ENCODE measurements at regions not wholly inside any gene's neighbourhood (a gene's known extent, or its start where the extent isn't known, plus 50 kb on each side); places are given as distances from the start of the nearest gene placed in this dataset.

DNA sequence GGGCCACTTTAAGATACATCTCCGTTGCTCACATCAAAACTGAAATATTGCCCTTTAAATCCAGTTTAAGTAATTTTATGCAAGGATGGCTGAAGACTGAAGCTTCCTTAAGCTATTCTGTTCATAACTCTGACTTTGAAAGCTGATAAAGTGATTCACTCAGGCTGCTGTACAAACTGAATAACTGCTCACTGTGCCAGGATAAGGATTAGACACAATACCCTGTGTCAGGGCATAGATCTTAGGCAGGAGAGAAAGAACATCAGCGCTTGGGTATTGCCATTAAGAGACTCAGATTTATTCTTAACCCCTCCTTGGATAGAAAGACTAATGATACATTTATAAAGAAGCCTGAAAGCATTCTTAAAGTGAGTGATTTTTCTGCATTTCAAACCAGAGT, 614.5 kb upstream of the ZWINT start:
- TF ChIP-seq, protein P1, sequence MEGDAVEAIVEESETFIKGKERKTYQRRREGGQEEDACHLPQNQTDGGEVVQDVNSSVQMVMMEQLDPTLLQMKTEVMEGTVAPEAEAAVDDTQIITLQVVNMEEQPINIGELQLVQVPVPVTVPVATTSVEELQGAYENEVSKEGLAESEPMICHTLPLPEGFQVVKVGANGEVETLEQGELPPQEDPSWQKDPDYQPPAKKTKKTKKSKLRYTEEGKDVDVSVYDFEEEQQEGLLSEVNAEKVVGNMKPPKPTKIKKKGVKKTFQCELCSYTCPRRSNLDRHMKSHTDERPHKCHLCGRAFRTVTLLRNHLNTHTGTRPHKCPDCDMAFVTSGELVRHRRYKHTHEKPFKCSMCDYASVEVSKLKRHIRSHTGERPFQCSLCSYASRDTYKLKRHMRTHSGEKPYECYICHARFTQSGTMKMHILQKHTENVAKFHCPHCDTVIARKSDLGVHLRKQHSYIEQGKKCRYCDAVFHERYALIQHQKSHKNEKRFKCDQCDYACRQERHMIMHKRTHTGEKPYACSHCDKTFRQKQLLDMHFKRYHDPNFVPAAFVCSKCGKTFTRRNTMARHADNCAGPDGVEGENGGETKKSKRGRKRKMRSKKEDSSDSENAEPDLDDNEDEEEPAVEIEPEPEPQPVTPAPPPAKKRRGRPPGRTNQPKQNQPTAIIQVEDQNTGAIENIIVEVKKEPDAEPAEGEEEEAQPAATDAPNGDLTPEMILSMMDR (IDR thresholded peaks at IDR 0.05), result no peak
- peaks cover 0 to 5% of the 10 kb centered on the region in 2 experiments for H3K9me3 ChIP-seq (ENCODE audit: control insufficient read depth in 1 of 2, insufficient read depth in 1 of 2, low read length in 2 of 2)
- DNase-seq (no peak), ATAC-seq (ENCODE audit: poor library complexity) (no peak)
- no peaks in the 10 kb centered on the region for H3K36me3 ChIP-seq (ENCODE audit: insufficient read depth, low read length)
- CTCF ChIA-PET, result no interaction called here
- no peak overlapping the region for H3K27ac ChIP-seq (ENCODE audit: low read depth in 1 of 2, low read length in 2 of 2)
- intact Hi-C loops (cut with DNase I, micrococcal nuclease), result no loop called here
- Mint-ChIP-seq H3K4me1 (ENCODE audit: low read depth) (no peaks in the 10 kb centered on the region), H3K36me3 (ENCODE audit: low read depth) (no peaks in the 10 kb centered on the region), H3K4me3 (no peak overlapping the region), H3K27ac (no peak overlapping the region), H3K27me3 (no peaks in the 10 kb centered on the region), H3K9me3 (peaks cover 10% of the 10 kb centered on the region)
- H3K4me1 ChIP-seq (ENCODE audit: insufficient read depth, low read length), result no peaks in the 10 kb centered on the region
- no peaks in the 10 kb centered on the region for H3K27me3 ChIP-seq (ENCODE audit: control insufficient read depth in 1 of 2, insufficient read depth in 2 of 2, low read length in 2 of 2)
- H3K4me3 ChIP-seq (ENCODE audit: low read length), result no peak overlapping the region
- POLR2A ChIA-PET, result no interaction called here

DNA sequence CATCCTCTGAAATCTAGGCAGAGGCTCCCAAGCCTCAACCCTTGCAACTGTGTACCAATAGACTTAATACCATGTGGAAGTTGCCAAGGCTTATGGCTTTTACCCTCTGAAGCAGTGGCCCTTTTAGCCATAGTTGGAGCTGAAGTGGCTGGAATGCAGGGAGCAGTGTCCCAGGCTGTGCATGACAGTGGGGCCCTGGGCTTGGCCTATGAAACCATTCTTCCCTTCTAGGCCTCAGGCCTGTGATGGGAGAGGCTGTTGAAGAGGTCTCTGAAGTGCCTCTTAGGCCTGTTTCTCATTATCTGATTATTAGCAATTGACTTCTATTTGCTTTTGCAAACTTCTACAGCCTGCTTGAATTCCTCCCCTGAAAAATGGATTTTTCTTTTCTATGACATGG, 612.7 kb upstream of the ZWINT start:
- no peak for ATAC-seq (ENCODE audit: poor library complexity)

DNA sequence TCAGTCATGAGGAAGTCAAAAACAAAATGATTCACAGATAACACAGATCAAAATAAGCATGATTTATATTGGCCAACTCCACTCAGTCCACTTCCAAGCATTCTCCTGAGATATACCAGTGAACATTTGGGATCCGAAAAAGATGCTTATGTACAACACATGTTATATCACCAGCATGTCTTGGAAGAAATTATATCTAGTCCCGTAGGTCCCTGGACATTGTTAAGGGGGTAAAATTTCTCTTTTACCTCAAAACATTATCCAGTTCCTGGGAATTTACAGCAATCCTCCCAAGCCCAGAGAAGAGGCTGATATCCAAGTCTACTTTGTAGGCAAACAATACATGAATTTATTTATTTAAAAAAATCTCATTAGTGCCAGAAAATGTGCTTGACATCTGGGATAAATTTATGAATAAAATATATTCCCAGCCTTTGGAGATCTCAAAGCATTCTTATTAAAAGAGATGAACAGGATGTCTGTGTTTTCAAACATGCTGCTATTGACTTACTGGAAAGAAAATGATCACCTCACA, 582.2 kb upstream of the ZWINT start:
- CTCF ChIA-PET, result no interaction called here
- POLR2A ChIA-PET, result no interaction called here

More for the DNA sequence above, 612.7 kb upstream of the ZWINT start:
- Histone ChIP-seq H3K4me1 (ENCODE audit: insufficient read depth, low read length) (no peaks in the 10 kb centered on the region), H3K36me3 (ENCODE audit: insufficient read depth, low read length) (no peaks in the 10 kb centered on the region), H3K27me3 (ENCODE audit: control insufficient read depth in 1 of 2, insufficient read depth in 2 of 2, low read length in 2 of 2) (no peaks in the 10 kb centered on the region), H3K9me3 (ENCODE audit: control insufficient read depth in 1 of 2, insufficient read depth in 1 of 2, low read length in 2 of 2) (peaks cover 0 to 5% of the 10 kb centered on the region in 2 experiments), H3K27ac (ENCODE audit: low read depth in 1 of 2, low read length in 2 of 2) (no peak overlapping the region), H3K4me3 (ENCODE audit: low read length) (no peak overlapping the region)
- intact Hi-C loops (cut with DNase I, micrococcal nuclease), result no loop called here
- H3K36me3 Mint-ChIP-seq (ENCODE audit: low read depth), result no peaks in the 10 kb centered on the region
- POLR2A ChIA-PET, result no interaction called here
- H3K4me1 Mint-ChIP-seq (ENCODE audit: low read depth), result no peaks in the 10 kb centered on the region
- TF ChIP-seq, protein P1 (IDR thresholded peaks at IDR 0.05), result no peak
- CTCF ChIA-PET, result no interaction called here
- H3K9me3 Mint-ChIP-seq, result peaks cover 7% of the 10 kb centered on the region
- no peak overlapping the region for H3K27ac Mint-ChIP-seq
- no peaks in the 10 kb centered on the region for H3K27me3 Mint-ChIP-seq
- no peak for DNase-seq
- H3K4me3 Mint-ChIP-seq, result no peak overlapping the region

More for the DNA sequence above, 582.2 kb upstream of the ZWINT start:
- no peak overlapping the region for H3K27ac Mint-ChIP-seq
- no peak overlapping the region for H3K27ac ChIP-seq (ENCODE audit: low read depth in 1 of 2, low read length in 2 of 2)
- ATAC-seq (ENCODE audit: poor library complexity), result no peak
- H3K4me1 ChIP-seq (ENCODE audit: insufficient read depth, low read length), result no peaks in the 10 kb centered on the region
- no peaks in the 10 kb centered on the region for H3K36me3 ChIP-seq (ENCODE audit: insufficient read depth, low read length)
- TF ChIP-seq, protein P1 (IDR thresholded peaks at IDR 0.05), result no peak
- H3K27me3 Mint-ChIP-seq, result no peaks in the 10 kb centered on the region
- no peaks in the 10 kb centered on the region for H3K4me1 Mint-ChIP-seq (ENCODE audit: low read depth)
- intact Hi-C loops (cut with DNase I, micrococcal nuclease), result no loop called here
- no peaks in the 10 kb centered on the region for H3K36me3 Mint-ChIP-seq (ENCODE audit: low read depth)
- no peaks in the 10 kb centered on the region for H3K9me3 ChIP-seq (ENCODE audit: control insufficient read depth in 1 of 2, insufficient read depth in 1 of 2, low read length in 2 of 2)
- H3K27me3 ChIP-seq (ENCODE audit: control insufficient read depth in 1 of 2, insufficient read depth in 2 of 2, low read length in 2 of 2), result no peaks in the 10 kb centered on the region
- peaks cover 11% of the 10 kb centered on the region for H3K9me3 Mint-ChIP-seq
- H3K4me3 Mint-ChIP-seq, result no peak overlapping the region
- DNase-seq, result no peak
- H3K4me3 ChIP-seq (ENCODE audit: low read length), result no peak overlapping the region

Data from CD4-positive, alpha-beta T cell (primary cell).